ENCODE measurements at regions not wholly inside any gene's neighbourhood (a gene's known extent, or its start where the extent isn't known, plus 50 kb on each side); places are given as distances from the start of the nearest gene placed in this dataset.

GRCh38 chrX:143165778-143166177, 140.1 kb downstream of the SPANXN4 start:
- TF ChIP-seq PHF8 (conservative IDR thresholded peaks at IDR 0.05; ENCODE audit: low read depth, low read length) (no peak), KDM1A (IDR thresholded peaks at IDR 0.05; ENCODE audit: borderline replicate concordance, low read length) (no peak), RFX5 (IDR thresholded peaks at IDR 0.05; ENCODE audit: borderline replicate concordance, low read depth, low read length) (no peak), SIN3A (conservative IDR thresholded peaks at IDR 0.05 in 1 of 2, IDR thresholded peaks at IDR 0.05 in 1 of 2; ENCODE audit: low read depth in 1 of 2, low read length in 2 of 2) (no peak), EZH2 (IDR thresholded peaks at IDR 0.05; ENCODE audit: low read depth, low read length, severe bottlenecking) (no peak)
- TF ChIP-seq, protein P1, sequence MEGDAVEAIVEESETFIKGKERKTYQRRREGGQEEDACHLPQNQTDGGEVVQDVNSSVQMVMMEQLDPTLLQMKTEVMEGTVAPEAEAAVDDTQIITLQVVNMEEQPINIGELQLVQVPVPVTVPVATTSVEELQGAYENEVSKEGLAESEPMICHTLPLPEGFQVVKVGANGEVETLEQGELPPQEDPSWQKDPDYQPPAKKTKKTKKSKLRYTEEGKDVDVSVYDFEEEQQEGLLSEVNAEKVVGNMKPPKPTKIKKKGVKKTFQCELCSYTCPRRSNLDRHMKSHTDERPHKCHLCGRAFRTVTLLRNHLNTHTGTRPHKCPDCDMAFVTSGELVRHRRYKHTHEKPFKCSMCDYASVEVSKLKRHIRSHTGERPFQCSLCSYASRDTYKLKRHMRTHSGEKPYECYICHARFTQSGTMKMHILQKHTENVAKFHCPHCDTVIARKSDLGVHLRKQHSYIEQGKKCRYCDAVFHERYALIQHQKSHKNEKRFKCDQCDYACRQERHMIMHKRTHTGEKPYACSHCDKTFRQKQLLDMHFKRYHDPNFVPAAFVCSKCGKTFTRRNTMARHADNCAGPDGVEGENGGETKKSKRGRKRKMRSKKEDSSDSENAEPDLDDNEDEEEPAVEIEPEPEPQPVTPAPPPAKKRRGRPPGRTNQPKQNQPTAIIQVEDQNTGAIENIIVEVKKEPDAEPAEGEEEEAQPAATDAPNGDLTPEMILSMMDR (IDR thresholded peaks at IDR 0.05; ENCODE audit: control extremely low read depth in 1 of 3, insufficient read depth in 1 of 3, low read depth in 1 of 3, low read length in 3 of 3) = no peak
- TF ChIP-seq, protein P2, sequence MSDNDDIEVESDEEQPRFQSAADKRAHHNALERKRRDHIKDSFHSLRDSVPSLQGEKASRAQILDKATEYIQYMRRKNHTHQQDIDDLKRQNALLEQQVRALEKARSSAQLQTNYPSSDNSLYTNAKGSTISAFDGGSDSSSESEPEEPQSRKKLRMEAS (IDR thresholded peaks at IDR 0.05) = no peak

All from H1 (cell line).